ENCODE measurements at regions not wholly inside any gene's neighbourhood (a gene's known extent, or its start where the extent isn't known, plus 50 kb on each side); places are given as distances from the start of the nearest gene placed in this dataset.

DNA sequence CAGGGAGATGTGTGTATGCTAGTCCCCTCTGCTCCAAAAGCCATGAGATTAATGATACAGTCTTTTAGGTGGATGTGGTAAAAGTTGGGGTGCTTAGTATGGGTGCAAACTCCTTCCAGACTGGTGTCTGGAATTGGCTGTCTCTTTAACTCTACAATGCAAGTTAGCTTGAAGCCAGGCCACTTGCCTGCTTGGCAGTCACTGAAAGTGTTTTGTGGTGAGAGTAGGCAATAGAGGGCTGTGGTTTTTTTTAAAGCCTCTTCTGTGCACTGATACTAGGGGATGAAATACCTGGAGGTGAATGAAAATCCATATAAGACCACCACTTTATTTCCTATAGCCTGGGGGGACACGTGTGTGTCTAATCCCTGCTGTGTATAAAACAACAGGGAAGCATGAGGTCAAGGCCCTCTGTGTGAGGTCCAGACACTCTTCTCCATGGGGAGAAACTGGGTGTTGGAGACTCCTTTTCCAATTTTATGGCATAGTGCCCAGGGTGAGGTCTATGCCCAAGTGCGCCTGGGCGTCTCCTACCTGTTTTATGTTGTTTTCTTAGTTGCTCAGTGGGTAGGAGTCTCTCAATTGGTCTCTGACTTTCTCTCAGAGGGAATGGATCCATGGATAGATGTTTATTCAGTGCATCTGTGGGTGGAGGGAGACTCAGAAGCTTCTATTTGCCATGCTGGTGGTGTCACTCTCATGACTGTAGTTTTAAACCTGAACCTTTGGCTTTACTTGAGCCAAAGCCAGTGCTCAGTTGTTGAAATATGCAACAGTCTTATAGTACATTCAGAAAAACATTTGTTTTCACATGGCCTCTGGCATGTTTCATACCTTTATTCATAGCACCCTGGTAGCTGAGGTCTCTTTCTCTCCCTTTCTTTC is 327.8 kb upstream of the ATP11B start:
- Histone ChIP-seq H3K27me3 (replicated peaks; ENCODE audit: insufficient read depth) (no peaks in the 10 kb centered on the region), H3K4me3 (no peak overlapping the region), H3K4me1 (replicated peaks) (no peaks in the 10 kb centered on the region), H3K9me3 (no peaks in the 10 kb centered on the region), H3K27ac (no peak overlapping the region), H3K36me3 (no peaks in the 10 kb centered on the region)
- TF ChIP-seq, protein P1, sequence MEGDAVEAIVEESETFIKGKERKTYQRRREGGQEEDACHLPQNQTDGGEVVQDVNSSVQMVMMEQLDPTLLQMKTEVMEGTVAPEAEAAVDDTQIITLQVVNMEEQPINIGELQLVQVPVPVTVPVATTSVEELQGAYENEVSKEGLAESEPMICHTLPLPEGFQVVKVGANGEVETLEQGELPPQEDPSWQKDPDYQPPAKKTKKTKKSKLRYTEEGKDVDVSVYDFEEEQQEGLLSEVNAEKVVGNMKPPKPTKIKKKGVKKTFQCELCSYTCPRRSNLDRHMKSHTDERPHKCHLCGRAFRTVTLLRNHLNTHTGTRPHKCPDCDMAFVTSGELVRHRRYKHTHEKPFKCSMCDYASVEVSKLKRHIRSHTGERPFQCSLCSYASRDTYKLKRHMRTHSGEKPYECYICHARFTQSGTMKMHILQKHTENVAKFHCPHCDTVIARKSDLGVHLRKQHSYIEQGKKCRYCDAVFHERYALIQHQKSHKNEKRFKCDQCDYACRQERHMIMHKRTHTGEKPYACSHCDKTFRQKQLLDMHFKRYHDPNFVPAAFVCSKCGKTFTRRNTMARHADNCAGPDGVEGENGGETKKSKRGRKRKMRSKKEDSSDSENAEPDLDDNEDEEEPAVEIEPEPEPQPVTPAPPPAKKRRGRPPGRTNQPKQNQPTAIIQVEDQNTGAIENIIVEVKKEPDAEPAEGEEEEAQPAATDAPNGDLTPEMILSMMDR (IDR thresholded peaks at IDR 0.05) = no peak
- TF ChIP-seq POLR2AphosphoS5 (IDR thresholded peaks at IDR 0.05) = no peak
- TF ChIP-seq POLR2A (IDR thresholded peaks at IDR 0.05) = no peak
- 74% methylated on average over 3 of the region's 3 CpGs for WGBS
- intact Hi-C loops (cut with DNase I) = no loop called here
- DNase-seq (ENCODE audit: low spot score) = no peak

DNA sequence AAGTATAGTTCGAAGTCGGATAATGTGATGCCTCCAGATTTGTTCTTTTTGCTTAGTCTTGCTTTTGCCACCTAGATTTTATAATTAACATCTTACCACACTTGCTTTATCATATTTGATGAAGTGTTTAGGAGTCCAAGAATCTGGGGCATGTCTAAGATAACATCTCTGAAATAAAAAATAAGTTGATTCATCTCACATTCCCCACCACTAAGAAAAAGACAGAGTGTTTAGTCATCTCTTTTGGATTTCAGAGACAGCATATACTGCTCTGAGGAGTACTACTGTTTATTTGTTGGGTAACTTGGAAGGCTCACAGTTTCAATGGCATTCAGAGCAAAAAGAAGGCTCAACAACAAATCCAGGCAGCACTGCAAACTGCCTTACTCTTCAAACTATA is 324.2 kb upstream of the ATP11B start:
- TF ChIP-seq, protein P1 (IDR thresholded peaks at IDR 0.05) = no peak
- no peak for TF ChIP-seq POLR2AphosphoS5 (IDR thresholded peaks at IDR 0.05)
- no peak for TF ChIP-seq POLR2A (IDR thresholded peaks at IDR 0.05)
- Histone ChIP-seq H3K4me1 (replicated peaks) (no peaks in the 10 kb centered on the region), H3K4me3 (no peak overlapping the region), H3K36me3 (no peaks in the 10 kb centered on the region), H3K27ac (no peak overlapping the region), H3K27me3 (replicated peaks; ENCODE audit: insufficient read depth) (no peaks in the 10 kb centered on the region), H3K9me3 (no peaks in the 10 kb centered on the region)
- intact Hi-C loops (cut with DNase I) = no loop called here
- DNase-seq (ENCODE audit: low spot score) = no peak
- WGBS = 95% methylated on average over 2 of the region's 2 CpGs

DNA sequence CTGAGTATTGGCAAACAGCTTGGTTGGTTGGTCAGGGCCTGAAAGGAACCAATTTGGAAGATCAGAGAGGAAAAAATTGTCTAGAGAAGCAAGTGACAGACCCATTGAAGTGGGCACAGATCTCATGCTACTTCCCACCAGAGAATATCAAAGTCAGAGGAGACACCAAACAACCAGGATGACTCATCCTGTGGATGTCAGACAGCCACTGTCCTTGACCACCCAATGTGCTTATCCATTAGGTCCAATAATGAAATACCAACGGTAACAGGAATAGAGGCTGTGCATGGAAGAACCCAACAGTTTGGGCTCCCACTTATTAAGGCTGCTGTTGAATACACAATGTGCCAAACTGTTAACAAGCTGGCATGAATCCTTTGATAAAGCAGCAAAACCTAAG is 323.1 kb upstream of the ATP11B start:
- H3K27me3 ChIP-seq (replicated peaks; ENCODE audit: insufficient read depth) = no peaks in the 10 kb centered on the region
- intact Hi-C loops (cut with DNase I) = no loop called here
- no peaks in the 10 kb centered on the region for H3K4me1 ChIP-seq (replicated peaks)
- TF ChIP-seq POLR2A (IDR thresholded peaks at IDR 0.05) = no peak
- no peak overlapping the region for H3K4me3 ChIP-seq
- H3K36me3 ChIP-seq = no peaks in the 10 kb centered on the region
- 89% methylated on average over 1 of the region's 1 CpG for WGBS
- DNase-seq (ENCODE audit: low spot score) = no peak
- no peak overlapping the region for H3K27ac ChIP-seq
- H3K9me3 ChIP-seq = no peaks in the 10 kb centered on the region

DNA sequence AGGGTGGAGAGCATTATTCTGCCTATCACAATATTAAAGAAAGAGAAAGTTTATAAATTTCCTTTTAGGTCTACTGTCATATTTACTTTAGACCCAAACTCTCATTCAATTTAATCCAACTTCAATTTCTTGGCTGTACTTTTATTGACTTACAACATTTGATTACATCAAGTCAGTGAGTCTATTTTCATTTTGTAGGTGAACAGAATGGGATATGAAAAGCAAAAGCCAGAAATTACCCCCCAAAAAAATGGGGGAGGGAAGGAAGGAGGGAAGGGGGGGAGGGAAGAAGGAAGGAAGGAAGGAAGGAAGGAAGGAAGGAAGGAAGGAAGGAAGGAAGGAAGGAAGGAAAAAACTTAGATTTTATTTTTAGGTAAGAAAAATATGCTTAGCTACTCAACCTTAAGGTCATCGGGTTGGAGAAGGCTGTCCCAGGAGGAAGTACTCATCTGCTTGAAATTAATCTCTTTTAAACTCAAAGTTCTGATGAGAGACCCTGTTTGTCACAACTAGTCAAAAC is 320.1 kb upstream of the ATP11B start:
- WGBS = 97% methylated on average over 1 of the region's 1 CpG
- no peak for DNase-seq (ENCODE audit: low spot score)
- intact Hi-C loops (cut with DNase I) = no loop called here
- Histone ChIP-seq H3K27ac (no peak overlapping the region), H3K4me3 (no peak overlapping the region), H3K4me1 (replicated peaks) (no peaks in the 10 kb centered on the region), H3K9me3 (no peaks in the 10 kb centered on the region), H3K36me3 (no peaks in the 10 kb centered on the region), H3K27me3 (replicated peaks; ENCODE audit: insufficient read depth) (no peaks in the 10 kb centered on the region)
- no peak for TF ChIP-seq POLR2AphosphoS5 (IDR thresholded peaks at IDR 0.05)

DNA sequence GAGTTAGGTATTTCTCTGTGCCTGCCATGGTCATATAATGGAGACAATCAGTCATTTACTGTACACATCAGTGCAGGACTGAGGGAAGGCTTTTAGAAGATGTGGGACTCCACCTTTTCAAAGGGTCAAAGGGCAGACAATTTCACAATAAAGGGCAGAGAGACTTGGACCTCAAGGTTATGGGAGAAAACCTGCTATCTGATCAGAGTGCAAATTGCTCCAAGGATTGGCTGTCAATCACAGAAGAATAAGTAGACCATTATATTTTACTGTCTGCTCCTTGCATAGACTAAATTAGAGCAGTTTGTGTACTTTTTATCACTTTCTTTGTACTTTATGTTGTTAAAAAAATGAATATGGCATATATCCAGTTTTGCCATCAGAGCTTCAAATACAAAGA is 314.9 kb upstream of the ATP11B start:
- intact Hi-C loops (cut with DNase I) = no loop called here
- Histone ChIP-seq H3K27me3 (replicated peaks; ENCODE audit: insufficient read depth) (no peaks in the 10 kb centered on the region), H3K27ac (no peak overlapping the region), H3K9me3 (no peaks in the 10 kb centered on the region), H3K4me3 (no peak overlapping the region), H3K4me1 (replicated peaks) (no peaks in the 10 kb centered on the region), H3K36me3 (no peaks in the 10 kb centered on the region)
- no peak for DNase-seq (ENCODE audit: low spot score)
- TF ChIP-seq, protein P1 (IDR thresholded peaks at IDR 0.05) = no peak
- no peak for TF ChIP-seq POLR2A (IDR thresholded peaks at IDR 0.05)
- no peak for TF ChIP-seq POLR2AphosphoS5 (IDR thresholded peaks at IDR 0.05)

Data from prostate gland (tissue), 2 donors.